Progenitor cell of endocrine pancreas (in vitro differentiated cells): ENCODE measurements at regions not wholly inside any gene's neighbourhood (a gene's known extent, or its start where the extent isn't known, plus 50 kb on each side); places are given as distances from the start of the nearest gene placed in this dataset.
A peak's percentile ranks its signal among the peaks of the same experiment; 100 is the strongest.

Experiments
- DNase-seq: peaks from one replicate; pipeline ENCODE4 v3.0.0; 2021; ENCODE audit warnings: low spot score; ENCODE audit not compliant: unreplicated experiment
- H3K27ac Mint-ChIP-seq: 2 replicates; pipeline ENCODE4 v1.8.0; 2021; ENCODE audit warnings: mild to moderate bottlenecking, moderate library complexity, mixed read lengths
- H3K27me3 Mint-ChIP-seq: 2 replicates; pipeline ENCODE4 v1.8.0; 2021; ENCODE audit warnings: mixed read lengths
- H3K36me3 Mint-ChIP-seq: 2 replicates; pipeline ENCODE4 v1.8.0; 2022; ENCODE audit warnings: mixed read lengths; ENCODE audit not compliant: insufficient read depth
- H3K4me1 Mint-ChIP-seq: 2 replicates; pipeline ENCODE4 v1.8.0; 2021; ENCODE audit warnings: low read depth, mixed read lengths
- H3K4me3 Mint-ChIP-seq: 2 replicates; pipeline ENCODE4 v1.8.0; 2021; ENCODE audit warnings: low read depth, mild to moderate bottlenecking, moderate library complexity, mixed read lengths
- H3K9me3 Mint-ChIP-seq: 2 replicates; pipeline ENCODE4 v1.8.0; 2021; ENCODE audit warnings: low read depth, mixed read lengths
- CTCF ChIP-seq: fragments of 200-600 bp; sonication (generic); IDR thresholded peaks from one replicate; pipeline ENCODE4 v1.5.0; 2021; ENCODE audit warnings: antibody characterized with exemption, mild to moderate bottlenecking; ENCODE audit not compliant: unreplicated experiment

DNA sequence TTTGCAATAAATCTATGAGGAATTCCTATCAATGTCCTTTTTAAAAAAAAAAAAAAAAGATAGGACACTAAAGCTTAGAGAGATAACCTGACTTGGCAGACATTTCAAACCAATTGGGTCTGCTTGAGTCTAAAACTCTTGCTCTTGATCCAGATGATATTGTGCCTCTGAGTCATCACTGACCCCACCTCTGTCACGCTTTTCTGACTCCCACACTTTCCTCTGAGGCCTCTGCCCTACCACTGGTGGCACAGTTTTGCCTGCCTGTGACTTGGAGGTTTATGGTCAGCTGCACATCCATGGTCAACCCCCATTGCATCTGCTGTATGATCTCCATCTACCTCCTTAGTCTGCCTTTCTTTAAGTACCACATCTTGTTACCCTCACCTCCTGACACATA, 328.7 kb downstream of the SPRY2 start:
- Mint-ChIP-seq H3K4me3 (no peak overlapping the region), H3K27ac (no peak overlapping the region), H3K9me3 (peaks cover 8% of the 10 kb centered on the region), H3K36me3 (no peaks in the 10 kb centered on the region), H3K27me3 (no peaks in the 10 kb centered on the region), H3K4me1 (peaks cover 12% of the 10 kb centered on the region)
- no peak for TF ChIP-seq CTCF
- no peak for DNase-seq

GRCh38 chr13:80011448-80012212, 329.3 kb downstream of the SPRY2 start:
- Mint-ChIP-seq H3K9me3 (peaks cover 3% of the 10 kb centered on the region), H3K4me3 (no peak overlapping the region), H3K4me1 (peaks cover 12% of the 10 kb centered on the region), H3K27ac (peak overlapping the region; percentile 49), H3K36me3 (no peaks in the 10 kb centered on the region), H3K27me3 (no peaks in the 10 kb centered on the region)
- TF ChIP-seq CTCF: no peak
- no peak for DNase-seq

GRCh38 chr13:80010846-80011245, 330.1 kb downstream of the SPRY2 start:
- no peaks in the 10 kb centered on the region for H3K27me3 Mint-ChIP-seq
- TF ChIP-seq CTCF: no peak
- H3K27ac Mint-ChIP-seq: no peak overlapping the region
- peaks cover 3% of the 10 kb centered on the region for H3K9me3 Mint-ChIP-seq
- H3K4me1 Mint-ChIP-seq: peaks cover 12% of the 10 kb centered on the region
- no peak overlapping the region for H3K4me3 Mint-ChIP-seq
- H3K36me3 Mint-ChIP-seq: no peaks in the 10 kb centered on the region
- no peak for DNase-seq

DNA sequence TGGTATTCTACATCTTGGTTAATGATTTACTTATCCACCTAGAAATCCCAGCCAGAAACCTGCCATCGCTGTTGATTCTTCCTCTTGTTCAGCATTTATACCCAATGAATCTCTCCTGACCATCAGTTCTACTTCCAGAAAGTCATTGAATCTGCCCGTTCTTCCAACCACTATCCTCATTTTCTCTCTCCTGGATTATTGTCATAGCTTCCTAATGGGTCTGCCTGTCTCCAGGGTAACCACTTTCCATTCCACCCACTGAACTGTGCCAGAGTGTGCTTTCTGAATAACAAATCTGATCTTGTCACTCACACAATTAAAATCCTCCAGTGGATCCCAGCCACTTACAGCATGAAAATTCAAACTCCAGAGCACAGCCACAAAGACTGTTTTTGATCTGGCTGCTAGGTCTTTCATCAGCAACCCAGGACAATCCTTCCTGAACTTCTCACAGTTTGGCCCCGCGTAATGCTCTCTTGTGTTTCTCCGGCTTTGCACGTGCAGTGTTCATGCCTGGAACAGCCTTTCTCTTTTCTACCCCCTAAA, 330.6 kb downstream of the SPRY2 start:
- TF ChIP-seq CTCF: no peak
- DNase-seq: no peak
- peaks cover 3% of the 10 kb centered on the region for H3K9me3 Mint-ChIP-seq

GRCh38 chr13:80009760-80010159, 331.2 kb downstream of the SPRY2 start:
- no peak for DNase-seq
- peaks cover 1% of the 10 kb centered on the region for H3K36me3 Mint-ChIP-seq
- no peak overlapping the region for H3K27ac Mint-ChIP-seq
- TF ChIP-seq CTCF: no peak
- H3K27me3 Mint-ChIP-seq: no peaks in the 10 kb centered on the region
- H3K4me1 Mint-ChIP-seq: peaks cover 12% of the 10 kb centered on the region
- H3K4me3 Mint-ChIP-seq: no peak overlapping the region
- peaks cover 6% of the 10 kb centered on the region for H3K9me3 Mint-ChIP-seq

More for the DNA sequence above, 330.6 kb downstream of the SPRY2 start:
- Mint-ChIP-seq H3K27me3 (no peaks in the 10 kb centered on the region), H3K4me3 (no peak overlapping the region), H3K27ac (no peak overlapping the region), H3K36me3 (no peaks in the 10 kb centered on the region), H3K4me1 (peaks cover 12% of the 10 kb centered on the region)
